HepG2 (cell line): ENCODE measurements at regions not wholly inside any gene's neighbourhood (a gene's known extent, or its start where the extent isn't known, plus 50 kb on each side); places are given as distances from the start of the nearest gene placed in this dataset.

Source experiments
- ATAC-seq: fragments of 200-7000 bp; cut with Tn5 transposase; 3 replicates; pipeline ENCODE4 v1.9.1; 2020; ENCODE audit warnings: mild to moderate bottlenecking, moderate library complexity
- BruUV-seq: library from RNA; stranded (reverse); fragments of 400-500 nt; replicated peaks from 2 replicates; lab custom pipeline; 2021; lab: Mats Ljungman, UMichigan
- CTCF ChIA-PET: fragments of 300-600 bp; formaldehyde crosslinking; extraction: SDS; loops from one replicate; lab custom pipeline; 2021; ENCODE audit warnings: low total read pairs, inconsistent platforms, low intra/inter-chr PET ratio; lab: Yijun Ruan, JAX
- POLR2A ChIA-PET: fragments of 350-600 bp; sonication (Branson Sonifier 250); formaldehyde crosslinking; loops from one replicate; lab custom pipeline; 2020; ENCODE audit warnings: antibody characterized with exemption, inconsistent platforms; lab: Yijun Ruan, JAX
- DNase-seq: peaks from one replicate; pipeline ENCODE4 v3.0.0-alpha.2; 2015; ENCODE audit warnings: low spot score
- FAIRE-seq: peaks from 3 replicates; lab custom pipeline; 2011; peaks lifted over from hg19 to GRCh38; lab: Jason Lieb, UNC
- H2AFZ ChIP-seq: one replicate; pipeline ENCODE4 v1.6.1; 2011; ENCODE audit warnings: low read length, inconsistent platforms
- H3K27ac ChIP-seq: fragments of 300-600 bp; 3 replicates; pipeline ENCODE4 v1.8.0; 2011; ENCODE audit warnings: mixed run types, mild to moderate bottlenecking, mixed read lengths, low read length, inconsistent platforms; ENCODE audit not compliant: insufficient read depth; ENCODE audit errors: extremely low read length
- H3K27me3 ChIP-seq, 2 experiments: fragments of 200-600 bp in 1 of 2; 2 replicates in 1 of 2; 3 replicates in 1 of 2; pipeline versions ENCODE4 v1.6.0 to v1.8.0; 2011; ENCODE audit warnings: low read length in 2 of 2, mild to moderate bottlenecking in 2 of 2, moderate library complexity in 2 of 2, inconsistent platforms in 1 of 2; ENCODE audit not compliant: insufficient read depth in 2 of 2, control insufficient read depth in 1 of 2
- H3K36me3 ChIP-seq, 2 experiments: fragments of 200-600 bp in 1 of 2; replicated peaks in 1 of 2; 2 replicates in 1 of 2; 3 replicates in 1 of 2; pipeline versions ENCODE4 v1.5.1 to v1.8.0; 2011; ENCODE audit warnings: low read length in 2 of 2, inconsistent platforms in 1 of 2; ENCODE audit not compliant: insufficient read depth in 2 of 2, control insufficient read depth in 1 of 2
- H3K4me1 ChIP-seq: 2 replicates; pipeline ENCODE4 v1.5.1; 2012; ENCODE audit warnings: low read length, inconsistent platforms; ENCODE audit not compliant: insufficient read depth
- H3K4me2 ChIP-seq: 2 replicates; pipeline ENCODE4 v1.6.0; 2011; ENCODE audit warnings: low read depth, low read length, inconsistent platforms
- H3K4me3 ChIP-seq, 3 experiments: fragments of 200-600 bp in 1 of 3; sonication (generic), shearing (Covaris generic) in 1 of 3; replicated peaks in 1 of 3; 2 replicates each; pipeline ENCODE4 v1.5.1; 2011 to 2016; ENCODE audit warnings: low read length in 3 of 3, inconsistent platforms in 2 of 3, low read depth in 2 of 3, mild to moderate bottlenecking in 2 of 3, control low read depth in 1 of 3, mixed read lengths in 1 of 3; ENCODE audit not compliant: insufficient read depth in 1 of 3
- H3K79me2 ChIP-seq: one replicate; pipeline ENCODE4 v1.6.1; 2011; ENCODE audit warnings: low read length, inconsistent platforms; ENCODE audit not compliant: insufficient read depth
- H3K9ac ChIP-seq: 2 replicates; pipeline ENCODE4 v1.6.0; 2011; ENCODE audit warnings: mild to moderate bottlenecking, low read depth, low read length, inconsistent platforms; ENCODE audit not compliant: insufficient read depth
- H3K9me3 ChIP-seq: 2 replicates; pipeline ENCODE4 v1.5.1; 2012; ENCODE audit warnings: mild to moderate bottlenecking, low read length
- H4K20me1 ChIP-seq: 2 replicates; pipeline ENCODE4 v1.6.0; 2011; ENCODE audit warnings: inconsistent platforms, mild to moderate bottlenecking, low read length, moderate library complexity; ENCODE audit not compliant: insufficient read depth
- ARNT2 ChIP-seq: sonication (generic); formaldehyde crosslinking; IDR thresholded peaks from 2 replicates; pipeline ENCODE4 v1.8.0; 2022; ENCODE audit warnings: mild to moderate bottlenecking, low read depth, missing genetic modification reagents, moderate library complexity
- ATF3 ChIP-seq: sonication (generic); formaldehyde crosslinking; IDR thresholded peaks from 2 replicates; pipeline ENCODE4 v1.4.0; 2020; ENCODE audit warnings: missing genetic modification reagents
- DMAP1 ChIP-seq: IDR thresholded peaks from 2 replicates; pipeline ENCODE4 v1.6.1; 2016
- IRF9 ChIP-seq: sonication (generic); formaldehyde crosslinking; IDR thresholded peaks from 2 replicates; pipeline ENCODE4 v1.8.0; 2022; ENCODE audit warnings: missing genetic modification reagents, mild to moderate bottlenecking, borderline replicate concordance
- KDM5B ChIP-seq: sonication (generic); formaldehyde crosslinking; IDR thresholded peaks from 2 replicates; pipeline ENCODE4 v1.4.0; 2020; ENCODE audit warnings: missing genetic modification reagents, mild to moderate bottlenecking, borderline replicate concordance
- NR0B2 ChIP-seq: sonication (generic); formaldehyde crosslinking; IDR thresholded peaks from 2 replicates; pipeline ENCODE4 v1.4.0; 2020; ENCODE audit warnings: mild to moderate bottlenecking, missing genetic modification reagents
- RELA ChIP-seq: sonication (generic); formaldehyde crosslinking; IDR thresholded peaks from 2 replicates; pipeline ENCODE4 v1.4.0; 2020; ENCODE audit warnings: missing genetic modification reagents
- ZNF326 ChIP-seq: sonication (generic); formaldehyde crosslinking; IDR thresholded peaks from 2 replicates; pipeline ENCODE4 v1.4.0; 2020; ENCODE audit warnings: missing genetic modification reagents, borderline replicate concordance
- ZNF639 ChIP-seq: conservative IDR thresholded peaks from 2 replicates; pipeline ENCODE4 v1.6.1; 2018; ENCODE audit warnings: missing genetic modification reagents
- ZNF713 ChIP-seq: sonication (generic); formaldehyde crosslinking; IDR thresholded peaks from 2 replicates; pipeline ENCODE4 v1.4.0; 2020; ENCODE audit warnings: mild to moderate bottlenecking, missing genetic modification reagents
- WGBS: methylation state at CpG from one replicate; pipeline ENCODE4 v1.1.6; 2017; ENCODE audit warnings: low lambda C conversion rate; 5-methylcytosine and 5-hydroxymethylcytosine counted together
- in situ Hi-C: cut with HindIII; loops from 2 replicates; pipeline ENCODE4 v1.10.0; 2017; ENCODE audit warnings: low pct_unique_long_range_greater_than_20kb; ENCODE audit not compliant: extremely low pct_ligation_motif_present
- intact Hi-C: fragments of 100-400 bp; cut with micrococcal nuclease; formaldehyde crosslinking; loops from one replicate; pipeline ENCODE4 v1.10.0; 2022; ENCODE audit not compliant: unreplicated experiment

- ATAC-seq (no peak), DNase-seq (no peak), FAIRE-seq (no peak)
- Histone ChIP-seq H3K4me2 (no peak overlapping the region), H3K27me3 (no peaks in the 10 kb centered on the region), H3K4me3 (no peak overlapping the region), H3K27ac (no peak overlapping the region), H3K9me3 (no peaks in the 10 kb centered on the region), H3K9ac (no peak overlapping the region), H2AFZ (no peak overlapping the region), H3K36me3 (no peaks in the 10 kb centered on the region), H3K4me1 (peaks cover 27% of the 10 kb centered on the region), H4K20me1 (no peaks in the 10 kb centered on the region), H3K79me2 (no peaks in the 10 kb centered on the region)
- TF ChIP-seq ZNF713 (CRISPR knock-in tag): no peak
- no peak for TF ChIP-seq ZNF639 (CRISPR knock-in tag)
- TF ChIP-seq RELA (CRISPR knock-in tag): no peak
- no peak for TF ChIP-seq IRF9 (CRISPR knock-in tag)
- TF ChIP-seq DMAP1 (CRISPR knock-in tag): no peak
- no peak for TF ChIP-seq ARNT2 (CRISPR knock-in tag)
- no peak for TF ChIP-seq NR0B2
- no peak for TF ChIP-seq ZNF326 (CRISPR knock-in tag)
- no peak for TF ChIP-seq ATF3 (CRISPR knock-in tag)
- TF ChIP-seq KDM5B: no peak
- POLR2A ChIA-PET: interaction anchor here (0.9 to 1.7 kb wide), 2 partner anchors 13 kb away, joined by 3 read pairs; no protein-coding TSS in a partner anchor
- BruUV-seq: no TSS peak
- CTCF ChIA-PET: no interaction called here
- WGBS: 97% methylated on average over 3 of the region's 3 CpGs
- in situ Hi-C loops (no loop called here), intact Hi-C loops (no loop called here)
Measured at GRCh38 chr6:113655761-113656160, 201.4 kb upstream of the MARCKS start.
